RWPE1 (cell line): ENCODE measurements at regions not wholly inside any gene's neighbourhood (a gene's known extent, or its start where the extent isn't known, plus 50 kb on each side); places are given as distances from the start of the nearest gene placed in this dataset.

Source experiments
- CTCF ChIA-PET: fragments of 350-600 bp; sonication (Branson Sonifier 250); formaldehyde crosslinking; extraction: SDS; loops from one replicate; lab custom pipeline; 2021; lab: Yijun Ruan, JAX
- POLR2A ChIA-PET: fragments of 400-600 bp; formaldehyde crosslinking; extraction: SDS; loops from one replicate; lab custom pipeline; 2020; ENCODE audit warnings: antibody characterized with exemption; ENCODE audit not compliant: low non-redundant PET; lab: Yijun Ruan, JAX
- DNase-seq: peaks from one replicate; pipeline ENCODE4 v3.0.0; 2012; ENCODE audit warnings: low spot score
- H3K27ac ChIP-seq: fragments of 450-650 bp; 2 replicates; pipeline ENCODE4 v1.5.1; 2017
- CTCF ChIP-seq: fragments of 450-650 bp; conservative IDR thresholded peaks from 2 replicates; pipeline ENCODE4 v1.5.1; 2017; ENCODE audit warnings: low read depth, mild to moderate bottlenecking

DNA sequence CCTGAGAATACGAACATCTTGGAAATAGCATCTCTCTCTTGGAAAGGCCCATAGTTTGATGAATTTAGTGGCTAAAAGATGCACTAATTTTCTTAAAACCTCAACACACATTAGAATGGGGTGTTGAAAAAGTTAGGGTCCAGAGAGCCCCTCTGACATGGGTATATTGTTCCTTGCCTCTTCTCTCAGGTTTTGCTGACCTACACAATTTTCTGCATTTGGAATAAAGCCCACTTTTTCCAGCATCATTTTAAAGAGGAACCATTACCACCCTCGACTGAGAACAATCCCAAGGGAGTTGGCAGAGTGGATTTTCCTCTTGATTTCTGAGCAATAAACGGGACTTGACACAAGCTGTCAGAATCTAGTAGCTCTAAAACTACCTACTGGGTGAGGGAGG, 156.1 kb downstream of the PMP22 start:
- no peak for DNase-seq
- ChIA-PET CTCF (interaction anchor here (0.6 kb wide), 1 partner anchor 148 kb away, joined by 3 read pairs; no protein-coding TSS in a partner anchor), POLR2A (no interaction called here)
- TF ChIP-seq CTCF, result no peak
- no peak overlapping the region for H3K27ac ChIP-seq

DNA sequence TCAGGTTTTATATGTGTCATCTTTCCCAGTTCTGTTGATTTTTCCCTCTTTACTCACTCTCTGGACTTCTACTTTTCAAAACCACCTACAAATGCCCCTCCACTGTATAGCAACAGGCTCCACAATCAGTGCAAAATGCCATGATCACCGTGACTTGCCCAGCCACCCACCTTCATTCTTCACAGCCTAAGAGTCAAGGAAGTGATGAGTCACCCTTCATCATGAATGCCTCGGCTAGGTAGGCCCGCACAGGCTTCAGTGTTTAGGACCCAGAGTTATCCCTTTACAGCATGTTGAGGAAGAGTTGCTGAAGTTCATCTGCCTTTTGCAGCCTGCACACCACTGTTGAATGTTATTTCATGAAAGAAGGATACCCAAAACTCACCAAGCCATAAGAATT, 158.6 kb downstream of the PMP22 start:
- ChIA-PET CTCF (no interaction called here), POLR2A (no interaction called here)
- TF ChIP-seq CTCF, result no peak
- no peak overlapping the region for H3K27ac ChIP-seq
- peak; percentile 82 for DNase-seq

DNA sequence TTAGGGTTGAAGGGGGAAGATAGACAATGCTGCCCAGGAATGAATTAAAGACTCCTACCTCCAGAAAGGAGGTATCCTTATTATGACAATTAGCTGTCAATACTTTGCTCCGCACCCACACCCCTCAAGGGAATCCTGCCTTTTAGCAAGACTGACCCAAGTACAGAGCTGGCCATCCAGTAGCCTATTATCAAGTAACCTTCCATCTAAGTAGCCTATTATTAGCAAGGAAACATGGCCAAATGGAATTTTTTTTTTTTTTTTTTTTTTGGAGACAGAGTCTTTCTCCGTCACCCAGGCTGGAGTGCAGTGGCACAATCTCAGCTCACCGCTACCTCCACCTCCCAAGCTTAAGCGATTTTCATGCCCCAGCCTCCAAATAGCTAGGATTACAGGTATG, 161.3 kb downstream of the PMP22 start:
- no peak for DNase-seq
- ChIA-PET POLR2A (no interaction called here), CTCF (no interaction called here)
- no peak for TF ChIP-seq CTCF
- H3K27ac ChIP-seq, result no peak overlapping the region

DNA sequence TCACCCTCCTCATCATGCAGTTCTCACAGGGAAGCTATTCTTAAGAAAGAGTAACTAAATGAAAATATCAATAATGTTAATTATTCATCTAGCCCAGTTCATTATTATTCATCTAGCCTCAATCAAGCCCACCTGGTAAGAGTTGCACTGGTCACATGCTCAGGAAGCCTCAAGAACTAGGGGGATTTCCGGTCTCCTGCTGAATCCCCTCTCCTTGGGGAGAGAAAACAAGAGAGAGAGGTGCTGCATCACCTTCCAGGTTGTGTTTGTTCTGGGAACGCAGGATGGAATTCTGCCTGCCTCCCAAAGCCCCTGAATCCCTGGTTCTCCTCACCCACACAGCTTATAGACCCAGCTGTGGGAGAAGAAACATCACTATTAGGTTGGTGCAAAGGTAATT, 164.0 kb downstream of the PMP22 start:
- POLR2A ChIA-PET, result no interaction called here
- TF ChIP-seq CTCF, result no peak

GRCh38 chr17:15096511-15096910, 168.6 kb downstream of the PMP22 start:
- CTCF ChIA-PET, result no interaction called here
- H3K27ac ChIP-seq, result no peak overlapping the region
- DNase-seq, result no peak
- TF ChIP-seq CTCF, result no peak
- POLR2A ChIA-PET, result no interaction called here

More for the DNA sequence above, 164.0 kb downstream of the PMP22 start:
- CTCF ChIA-PET, result interaction anchor here (0.6 kb wide), 1 partner anchor 704 kb away, joined by 3 read pairs; no protein-coding TSS in a partner anchor
- no peak overlapping the region for H3K27ac ChIP-seq
- DNase-seq, result no peak

GRCh38 chr17:15095935-15096334, 169.2 kb downstream of the PMP22 start:
- no peak for DNase-seq
- no peak for TF ChIP-seq CTCF
- POLR2A ChIA-PET, result no interaction called here
- no peak overlapping the region for H3K27ac ChIP-seq
- CTCF ChIA-PET, result no interaction called here

DNA sequence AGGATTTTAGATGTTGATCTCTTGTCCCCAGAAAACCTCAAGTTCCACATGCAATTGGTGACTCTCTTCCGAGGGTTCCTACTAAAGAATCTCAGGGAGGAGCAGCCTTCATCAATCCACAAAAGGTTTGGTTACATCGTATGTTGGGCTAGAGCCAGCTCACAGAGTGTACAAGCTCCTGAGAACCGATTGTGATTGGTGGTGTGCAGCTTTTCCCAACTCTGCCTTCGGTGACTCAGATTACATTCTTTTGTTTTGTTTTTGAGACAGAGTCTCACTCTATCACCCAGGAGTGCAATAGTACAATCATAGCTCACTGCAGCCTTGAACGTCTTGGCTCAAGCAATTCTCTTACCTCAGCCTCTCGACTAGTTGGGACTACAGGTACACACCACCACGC, 172.4 kb downstream of the PMP22 start:
- ChIA-PET POLR2A (no interaction called here), CTCF (no interaction called here)
- no peak overlapping the region for H3K27ac ChIP-seq
- TF ChIP-seq CTCF, result no peak
- DNase-seq, result peak; percentile 49
